CD14-positive monocyte (primary cell): ENCODE measurements at regions not wholly inside any gene's neighbourhood (a gene's known extent, or its start where the extent isn't known, plus 50 kb on each side); places are given as distances from the start of the nearest gene placed in this dataset.

Experiments
- DNase-seq, 3 donors: peaks; one replicate each; pipeline ENCODE4 v3.0.0-alpha.2; 2011 to 2022
- H2AFZ ChIP-seq: 2 replicates; pipeline ENCODE4 v1.6.0; 2012; ENCODE audit warnings: mild to moderate bottlenecking, low read depth, low read length, inconsistent platforms; ENCODE audit not compliant: insufficient read depth, poor library complexity, severe bottlenecking
- H3K27ac ChIP-seq, 2 donors: 1 replicate in 1 of 2; 2 replicates in 1 of 2; pipeline ENCODE4 v1.5.1; 2012 to 2013; ENCODE audit warnings: low read length in 2 of 2, control low read depth in 1 of 2, inconsistent platforms in 1 of 2, low read depth in 1 of 2, mild to moderate bottlenecking in 1 of 2
- H3K27me3 ChIP-seq, 2 donors: one replicate each; pipeline versions ENCODE4 v1.6.0 to v1.6.1; 2011 to 2013; ENCODE audit warnings: low read length in 2 of 2; ENCODE audit not compliant: control insufficient read depth in 2 of 2, insufficient read depth in 2 of 2
- H3K36me3 ChIP-seq, 2 donors: replicated peaks in 1 of 2; 1 replicate in 1 of 2; 2 replicates in 1 of 2; pipeline versions ENCODE4 v1.5.1 to v1.6.1; 2012 to 2013; ENCODE audit warnings: low read length in 2 of 2, control low read depth in 1 of 2, inconsistent platforms in 1 of 2, mild to moderate bottlenecking in 1 of 2; ENCODE audit not compliant: insufficient read depth in 2 of 2, control insufficient read depth in 1 of 2
- H3K4me1 ChIP-seq, 2 donors: 1 replicate in 1 of 2; 2 replicates in 1 of 2; pipeline versions ENCODE4 v1.5.1 to v1.6.1; 2012 to 2013; ENCODE audit warnings: low read length in 2 of 2, control low read depth in 1 of 2, inconsistent platforms in 1 of 2, mild to moderate bottlenecking in 1 of 2, moderate library complexity in 1 of 2; ENCODE audit not compliant: insufficient read depth in 2 of 2, control insufficient read depth in 1 of 2
- H3K4me2 ChIP-seq: replicated peaks from 2 replicates; pipeline ENCODE3; 2012; ENCODE audit warnings: low read length, moderate library complexity, mild to moderate bottlenecking; ENCODE audit not compliant: poor library complexity, severe bottlenecking; ENCODE audit errors: extremely low read depth
- H3K4me3 ChIP-seq, 3 experiments: fragments of 200-600 bp in 1 of 3; sonication (generic) in 1 of 3; replicated peaks in 1 of 3; 1 replicate in 2 of 3; 2 replicates in 1 of 3; pipeline ENCODE4 v1.5.1; 2011 to 2013; ENCODE audit warnings: low read length in 3 of 3, mild to moderate bottlenecking in 3 of 3, control low read depth in 2 of 3, low read depth in 2 of 3, inconsistent platforms in 1 of 3, moderate library complexity in 1 of 3
- H3K79me2 ChIP-seq: 2 replicates; pipeline ENCODE4 v1.6.0; 2012; ENCODE audit warnings: mild to moderate bottlenecking, control low read depth, inconsistent platforms, low read length, moderate library complexity; ENCODE audit not compliant: insufficient read depth
- H3K9ac ChIP-seq: 2 replicates; pipeline ENCODE4 v1.6.0; 2017; ENCODE audit warnings: low read length, mild to moderate bottlenecking; ENCODE audit not compliant: insufficient read depth, poor library complexity, severe bottlenecking
- H3K9me3 ChIP-seq, 2 donors: replicated peaks in 1 of 2; 1 replicate in 1 of 2; 2 replicates in 1 of 2; pipeline versions ENCODE4 v1.5.1 to v1.6.1; 2012 to 2013; ENCODE audit warnings: low read length in 2 of 2, control low read depth in 1 of 2; ENCODE audit not compliant: control insufficient read depth in 1 of 2, insufficient read depth in 1 of 2
- H4K20me1 ChIP-seq: 2 replicates; pipeline ENCODE4 v1.6.0; 2012; ENCODE audit warnings: mild to moderate bottlenecking, low read length, control low read depth, moderate library complexity; ENCODE audit not compliant: insufficient read depth
- H3K27ac Mint-ChIP-seq, 7 donors: one replicate each; pipeline ENCODE4 v1.8.0; 2020; ENCODE audit warnings: mild to moderate bottlenecking in 7 of 7, mixed read lengths in 7 of 7, moderate library complexity in 6 of 7, inconsistent platforms in 2 of 7
- H3K27me3 Mint-ChIP-seq, 3 donors: one replicate each; pipeline ENCODE4 v1.8.0; 2021 to 2022; ENCODE audit warnings: low read depth in 3 of 3, mild to moderate bottlenecking in 3 of 3, mixed read lengths in 3 of 3, moderate library complexity in 3 of 3, inconsistent platforms in 1 of 3
- H3K36me3 Mint-ChIP-seq, 2 donors: one replicate each; pipeline ENCODE4 v1.8.0; 2020; ENCODE audit warnings: mixed read lengths in 2 of 2, inconsistent platforms in 1 of 2, mild to moderate bottlenecking in 1 of 2
- H3K4me1 Mint-ChIP-seq: one replicate; pipeline ENCODE4 v1.8.0; 2020; ENCODE audit warnings: mild to moderate bottlenecking, mixed read lengths
- H3K4me3 Mint-ChIP-seq, 2 donors: one replicate each; pipeline ENCODE4 v1.8.0; 2020; ENCODE audit warnings: mild to moderate bottlenecking in 2 of 2, mixed read lengths in 2 of 2, moderate library complexity in 1 of 2
- H3K9me3 Mint-ChIP-seq, 7 donors: one replicate each; pipeline ENCODE4 v1.8.0; 2020 to 2022; ENCODE audit warnings: mixed read lengths in 7 of 7, mild to moderate bottlenecking in 6 of 7, moderate library complexity in 6 of 7, inconsistent platforms in 2 of 7
- WGBS: methylation state at CpG from one replicate; pipeline ENCODE4 v1.1.5; 2013; ENCODE audit warnings: missing lambda C conversion rate; ENCODE audit not compliant: insufficient coverage; 5-methylcytosine and 5-hydroxymethylcytosine counted together
- intact Hi-C, 2 donors: fragments of 100-400 bp; cut with micrococcal nuclease; formaldehyde crosslinking; loops; one replicate each; pipeline versions ENCODE4 v1.15.0 to v1.15.1; 2023
- TF ChIP-seq, protein P1 (sequence below): fragments of 200-600 bp; IDR thresholded peaks from one replicate; pipeline ENCODE4 v1.8.0; 2022; ENCODE audit warnings: antibody characterized with exemption, mild to moderate bottlenecking

DNA sequence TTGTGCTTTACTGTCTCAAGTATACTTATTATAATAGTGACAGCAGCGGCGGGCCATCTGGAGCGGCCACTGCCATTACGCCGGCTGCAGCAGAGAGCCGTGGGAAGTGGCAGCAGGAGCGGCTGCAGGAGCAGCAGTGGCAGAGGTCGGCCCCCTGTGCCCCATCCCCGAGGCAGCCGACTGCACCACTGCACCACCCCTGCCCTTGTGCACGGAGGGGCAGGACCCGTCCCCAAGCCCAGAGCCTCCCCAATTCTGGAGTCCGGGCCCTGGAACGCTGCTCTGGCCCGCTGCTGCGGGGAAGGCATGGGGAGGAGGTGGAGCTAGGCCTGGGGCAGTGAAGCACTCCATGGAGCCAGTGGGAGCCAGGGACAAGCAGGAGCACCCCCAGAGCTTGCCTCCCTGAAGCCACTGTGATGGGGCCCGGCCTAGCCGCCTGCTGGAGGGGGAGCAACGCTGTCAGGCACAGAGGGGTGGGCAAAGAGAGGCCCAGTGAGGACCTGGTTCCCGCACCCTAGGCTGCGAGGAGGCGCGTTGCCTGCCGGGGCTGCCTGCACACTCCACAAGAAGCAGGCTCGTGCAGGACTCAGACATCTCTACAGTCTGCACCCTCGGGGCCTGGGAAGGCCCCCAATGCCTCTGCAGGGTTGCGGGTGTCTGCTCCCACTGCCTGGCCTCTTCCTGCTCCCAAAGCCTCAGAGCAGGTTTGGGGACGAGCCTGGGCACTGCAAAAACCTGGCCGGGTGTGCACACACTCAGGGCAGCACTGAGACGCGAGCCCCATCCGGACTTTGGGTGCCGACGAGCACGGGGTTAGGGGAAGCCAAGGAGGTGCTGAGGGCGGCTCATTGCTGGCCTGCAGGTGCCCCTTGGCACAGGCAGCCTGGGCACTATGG, 74.2 kb upstream of the RASSF8 start:
- Mint-ChIP-seq H3K36me3 (no peaks in the 10 kb centered on the region), H3K4me3 (no peak overlapping the region), H3K27ac (no peak overlapping the region), H3K4me1 (no peaks in the 10 kb centered on the region), H3K27me3 (peaks cover 0 to 4% (median 2%) of the 10 kb centered on the region in 3 donors), H3K9me3 (peaks cover 2 to 8% (median 4%) of the 10 kb centered on the region in 7 donors)
- no peaks in the 10 kb centered on the region for H3K9me3 ChIP-seq
- no peak overlapping the region for H3K9ac ChIP-seq
- H3K79me2 ChIP-seq: no peaks in the 10 kb centered on the region
- H4K20me1 ChIP-seq: no peaks in the 10 kb centered on the region
- no peaks in the 10 kb centered on the region for H3K4me1 ChIP-seq
- H3K4me3 ChIP-seq: no peak overlapping the region
- no peak overlapping the region for H3K4me2 ChIP-seq
- no peaks in the 10 kb centered on the region for H3K36me3 ChIP-seq
- TF ChIP-seq, protein P1, sequence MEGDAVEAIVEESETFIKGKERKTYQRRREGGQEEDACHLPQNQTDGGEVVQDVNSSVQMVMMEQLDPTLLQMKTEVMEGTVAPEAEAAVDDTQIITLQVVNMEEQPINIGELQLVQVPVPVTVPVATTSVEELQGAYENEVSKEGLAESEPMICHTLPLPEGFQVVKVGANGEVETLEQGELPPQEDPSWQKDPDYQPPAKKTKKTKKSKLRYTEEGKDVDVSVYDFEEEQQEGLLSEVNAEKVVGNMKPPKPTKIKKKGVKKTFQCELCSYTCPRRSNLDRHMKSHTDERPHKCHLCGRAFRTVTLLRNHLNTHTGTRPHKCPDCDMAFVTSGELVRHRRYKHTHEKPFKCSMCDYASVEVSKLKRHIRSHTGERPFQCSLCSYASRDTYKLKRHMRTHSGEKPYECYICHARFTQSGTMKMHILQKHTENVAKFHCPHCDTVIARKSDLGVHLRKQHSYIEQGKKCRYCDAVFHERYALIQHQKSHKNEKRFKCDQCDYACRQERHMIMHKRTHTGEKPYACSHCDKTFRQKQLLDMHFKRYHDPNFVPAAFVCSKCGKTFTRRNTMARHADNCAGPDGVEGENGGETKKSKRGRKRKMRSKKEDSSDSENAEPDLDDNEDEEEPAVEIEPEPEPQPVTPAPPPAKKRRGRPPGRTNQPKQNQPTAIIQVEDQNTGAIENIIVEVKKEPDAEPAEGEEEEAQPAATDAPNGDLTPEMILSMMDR: no peak
- DNase-seq: no peak
- intact Hi-C loops: no loop called here
- no peak overlapping the region for H2AFZ ChIP-seq
- no peak overlapping the region for H3K27ac ChIP-seq
- 96% methylated on average over 32 of the region's 36 CpGs for WGBS
- no peaks in the 10 kb centered on the region for H3K27me3 ChIP-seq

DNA sequence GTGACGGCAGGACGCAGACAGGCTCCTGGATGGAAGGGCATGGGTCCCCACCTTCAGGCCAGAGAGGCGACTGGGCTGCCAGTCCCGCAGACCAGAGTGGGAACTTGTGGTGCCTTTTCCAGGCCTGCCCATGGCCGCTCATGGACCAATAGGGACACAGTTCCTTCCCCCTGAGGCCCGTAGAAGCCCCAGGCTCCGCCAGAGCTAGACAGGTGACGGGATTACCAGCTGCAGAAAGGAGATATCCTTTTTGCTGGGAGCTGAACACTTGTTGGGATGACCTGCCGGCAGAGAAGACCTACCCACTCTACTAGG, 73.6 kb upstream of the RASSF8 start:
- no peak overlapping the region for H3K27ac ChIP-seq
- no peaks in the 10 kb centered on the region for H3K27me3 ChIP-seq
- no peak for DNase-seq
- H3K79me2 ChIP-seq: no peaks in the 10 kb centered on the region
- H3K36me3 Mint-ChIP-seq: no peaks in the 10 kb centered on the region
- H3K27me3 Mint-ChIP-seq: peaks cover 0 to 4% (median 2%) of the 10 kb centered on the region in 3 donors
- H3K9me3 ChIP-seq: no peaks in the 10 kb centered on the region
- no peak overlapping the region for H3K4me3 Mint-ChIP-seq
- no peak overlapping the region for H3K27ac Mint-ChIP-seq
- H3K4me2 ChIP-seq: no peak overlapping the region
- peaks cover 2 to 5% (median 3%) of the 10 kb centered on the region in 7 donors for H3K9me3 Mint-ChIP-seq
- H3K4me1 ChIP-seq: no peaks in the 10 kb centered on the region
- no peaks in the 10 kb centered on the region for H4K20me1 ChIP-seq
- intact Hi-C loops: no loop called here
- no peaks in the 10 kb centered on the region for H3K36me3 ChIP-seq
- no peak overlapping the region for H3K9ac ChIP-seq
- no peak overlapping the region for H3K4me3 ChIP-seq
- no peaks in the 10 kb centered on the region for H3K4me1 Mint-ChIP-seq
- TF ChIP-seq, protein P1: no peak
- 95% methylated on average over 9 of the region's 9 CpGs for WGBS
- no peak overlapping the region for H2AFZ ChIP-seq
